ENCODE measurements at regions not wholly inside any gene's neighbourhood (a gene's known extent, or its start where the extent isn't known, plus 50 kb on each side); places are given as distances from the start of the nearest gene placed in this dataset.

- no peak for DNase-seq
Measured at GRCh38 chr6:19417713-19418112, 419.5 kb upstream of the ID4 start.

GRCh38 chr6:19424853-19425252, 412.3 kb upstream of the ID4 start:
- DNase-seq: no peak

GRCh38 chr6:19427548-19427947, 409.6 kb upstream of the ID4 start:
- no peak for DNase-seq

GRCh38 chr6:19432966-19433498, 404.1 kb upstream of the ID4 start:
- DNase-seq: no peak

- DNase-seq: no peak
Measured at GRCh38 chr6:19434065-19434464, 403.1 kb upstream of the ID4 start.

GRCh38 chr6:19435755-19436154, 401.4 kb upstream of the ID4 start:
- no peak for DNase-seq

- no peak for DNase-seq
Measured at GRCh38 chr6:19438566-19439353, 398.4 kb upstream of the ID4 start.

- DNase-seq: no peak
Measured at GRCh38 chr6:19440531-19440930, 396.6 kb upstream of the ID4 start.

GRCh38 chr6:19443411-19443810, 393.8 kb upstream of the ID4 start:
- DNase-seq: no peak

GRCh38 chr6:19444041-19444440, 393.1 kb upstream of the ID4 start:
- DNase-seq: no peak

GRCh38 chr6:19444481-19444880, 392.7 kb upstream of the ID4 start:
- no peak for DNase-seq

- DNase-seq: no peak
Measured at GRCh38 chr6:19446570-19446969, 390.6 kb upstream of the ID4 start.

GRCh38 chr6:19450651-19451050, 386.5 kb upstream of the ID4 start:
- DNase-seq: no peak

GRCh38 chr6:19452495-19452894, 384.7 kb upstream of the ID4 start:
- no peak for DNase-seq

- DNase-seq: no peak
Measured at GRCh38 chr6:19454001-19454720, 383.0 kb upstream of the ID4 start.

- no peak for DNase-seq
Measured at GRCh38 chr6:19454721-19455392, 382.3 kb upstream of the ID4 start.

GRCh38 chr6:19463250-19463649, 373.9 kb upstream of the ID4 start:
- DNase-seq: no peak

- no peak for DNase-seq
Measured at GRCh38 chr6:19463925-19464324, 373.2 kb upstream of the ID4 start.

GRCh38 chr6:19465256-19465655, 371.9 kb upstream of the ID4 start:
- DNase-seq: peak; percentile 24

- no peak for DNase-seq
Measured at GRCh38 chr6:19465760-19466159, 371.4 kb upstream of the ID4 start.

- DNase-seq: no peak
Measured at GRCh38 chr6:19470333-19470732, 366.8 kb upstream of the ID4 start.

GRCh38 chr6:19472153-19472552, 365.0 kb upstream of the ID4 start:
- no peak for DNase-seq

- DNase-seq: no peak
Measured at GRCh38 chr6:19472850-19473249, 364.3 kb upstream of the ID4 start.

- DNase-seq: no peak
Measured at GRCh38 chr6:19477563-19477962, 359.6 kb upstream of the ID4 start.
